ENCODE measurements at regions not wholly inside any gene's neighbourhood (a gene's known extent, or its start where the extent isn't known, plus 50 kb on each side); places are given as distances from the start of the nearest gene placed in this dataset.
A peak's percentile ranks its signal among the peaks of the same experiment; 100 is the strongest.
"Not testable (repeated sequence)": the region's sequence is repeated elsewhere in the genome, so short reads cannot be mapped to it uniquely, and the experiment has no call there.

- no peaks in the 10 kb centered on the region for H3K9me3 ChIP-seq
- DNase-seq: peak; percentile 77 to 87
- no peaks in the 10 kb centered on the region for H3K36me3 ChIP-seq
- H3K27me3 ChIP-seq: no peaks in the 10 kb centered on the region
- no peak overlapping the region for H3K27ac ChIP-seq
- no peaks in the 10 kb centered on the region for H3K4me1 ChIP-seq
- intact Hi-C loops (cut with DNase I): loop anchor here (10.0 kb wide), 1 partner anchor 320 kb away; no protein-coding TSS in a partner anchor
- WGBS, 2 donors: 20 to 22% methylated on average over 7 of the region's 7 CpGs
- TF ChIP-seq POLR2A (IDR thresholded peaks at IDR 0.05): no peak
- TF ChIP-seq CTCF (IDR thresholded peaks at IDR 0.05): peak; percentile 54 to 82 (median 71)
- H3K4me3 ChIP-seq (replicated peaks in 1 of 3): no peak overlapping the region
Observed at GRCh38 chr1:176374967-176375569, 87.9 kb upstream of the PAPPA2 start.

GRCh38 chr1:176364236-176364905 is 98.6 kb upstream of the PAPPA2 start:
- Histone ChIP-seq H3K27me3 (no peaks in the 10 kb centered on the region), H3K36me3 (no peaks in the 10 kb centered on the region), H3K27ac (no peak overlapping the region), H3K9me3 (no peaks in the 10 kb centered on the region), H3K4me1 (no peaks in the 10 kb centered on the region), H3K4me3 (replicated peaks in 1 of 3) (no peak overlapping the region)
- WGBS, 2 donors: 61 to 65% methylated on average over 7 of the region's 7 CpGs
- intact Hi-C loops (cut with DNase I): no loop called here
- DNase-seq: no peak
- TF ChIP-seq CTCF (IDR thresholded peaks at IDR 0.05) (no peak), POLR2A (IDR thresholded peaks at IDR 0.05) (no peak)

- WGBS, 2 donors: 93 to 94% methylated on average over 13 to 17 of the region's 42 CpGs
- H3K4me3 ChIP-seq (replicated peaks in 1 of 3); DNase-seq; H3K9me3 ChIP-seq; H3K27me3 ChIP-seq; H3K4me1 ChIP-seq; H3K36me3 ChIP-seq; H3K27ac ChIP-seq; intact Hi-C loops (cut with DNase I): not testable (repeated sequence)
Observed at GRCh38 chr1:176349135-176349715, 113.8 kb upstream of the PAPPA2 start.

- WGBS, 2 donors: 84 to 86% methylated on average over 3 of the region's 3 CpGs
- Histone ChIP-seq H3K36me3 (no peaks in the 10 kb centered on the region), H3K9me3 (no peaks in the 10 kb centered on the region), H3K4me3 (replicated peaks in 1 of 3) (no peak overlapping the region), H3K27ac (no peak overlapping the region), H3K4me1 (no peaks in the 10 kb centered on the region), H3K27me3 (no peaks in the 10 kb centered on the region)
- no peak for DNase-seq
- intact Hi-C loops (cut with DNase I): no loop called here
- no peak for TF ChIP-seq POLR2A (IDR thresholded peaks at IDR 0.05)
- no peak for TF ChIP-seq CTCF (IDR thresholded peaks at IDR 0.05)
Observed at GRCh38 chr1:176341656-176342055, 121.3 kb upstream of the PAPPA2 start.

DNA sequence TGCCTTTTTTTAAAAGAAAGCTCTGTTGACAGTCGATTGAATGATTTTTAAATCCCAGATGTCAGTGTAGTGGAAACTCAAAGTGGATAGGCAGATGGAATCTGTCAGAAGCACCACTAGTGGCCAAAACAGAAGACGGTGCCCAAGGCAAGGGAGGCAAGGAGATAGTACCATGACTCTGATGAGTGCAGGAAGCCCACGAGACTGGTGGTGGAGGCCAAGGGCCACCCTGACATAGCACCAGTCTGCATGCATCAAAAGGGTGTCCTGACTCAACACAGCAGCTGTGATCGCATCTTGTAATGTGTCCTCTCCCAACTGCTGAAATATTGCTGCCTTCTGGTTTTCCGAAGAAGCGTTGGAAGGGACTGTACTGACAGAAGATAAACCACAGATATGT is 124.1 kb upstream of the PAPPA2 start:
- H3K27ac ChIP-seq: no peak overlapping the region
- no peaks in the 10 kb centered on the region for H3K9me3 ChIP-seq
- intact Hi-C loops (cut with DNase I): no loop called here
- no peaks in the 10 kb centered on the region for H3K27me3 ChIP-seq
- no peaks in the 10 kb centered on the region for H3K4me1 ChIP-seq
- 82 to 88% methylated on average over 6 of the region's 6 CpGs for WGBS, 2 donors
- no peak for DNase-seq
- no peak overlapping the region for H3K4me3 ChIP-seq (replicated peaks in 1 of 3)
- H3K36me3 ChIP-seq: no peaks in the 10 kb centered on the region
- no peak for TF ChIP-seq CTCF (IDR thresholded peaks at IDR 0.05)
- TF ChIP-seq POLR2A (IDR thresholded peaks at IDR 0.05): no peak
